ENCODE measurements at regions not wholly inside any gene's neighbourhood (a gene's known extent, or its start where the extent isn't known, plus 50 kb on each side); places are given as distances from the start of the nearest gene placed in this dataset.

GRCh38 chr7:149625340-149625946 is 127.8 kb upstream of the ZNF746 start:
- no peak for TF ChIP-seq POLR2AphosphoS5 (IDR thresholded peaks at IDR 0.05; ENCODE audit: low read depth)
- peak; percentile 55 for TF ChIP-seq CTCF (IDR thresholded peaks at IDR 0.05; ENCODE audit: insufficient read depth, low read length)
- TF ChIP-seq SPI1 (IDR thresholded peaks at IDR 0.05; ENCODE audit: borderline replicate concordance, low read depth): no peak
- TF ChIP-seq GABPA (IDR thresholded peaks at IDR 0.05; ENCODE audit: low read depth): no peak
- no peak for TF ChIP-seq REST (IDR thresholded peaks at IDR 0.05; ENCODE audit: insufficient replicate concordance, low read depth)
